ENCODE measurements at regions not wholly inside any gene's neighbourhood (a gene's known extent, or its start where the extent isn't known, plus 50 kb on each side); places are given as distances from the start of the nearest gene placed in this dataset.

- TF ChIP-seq, protein P1, sequence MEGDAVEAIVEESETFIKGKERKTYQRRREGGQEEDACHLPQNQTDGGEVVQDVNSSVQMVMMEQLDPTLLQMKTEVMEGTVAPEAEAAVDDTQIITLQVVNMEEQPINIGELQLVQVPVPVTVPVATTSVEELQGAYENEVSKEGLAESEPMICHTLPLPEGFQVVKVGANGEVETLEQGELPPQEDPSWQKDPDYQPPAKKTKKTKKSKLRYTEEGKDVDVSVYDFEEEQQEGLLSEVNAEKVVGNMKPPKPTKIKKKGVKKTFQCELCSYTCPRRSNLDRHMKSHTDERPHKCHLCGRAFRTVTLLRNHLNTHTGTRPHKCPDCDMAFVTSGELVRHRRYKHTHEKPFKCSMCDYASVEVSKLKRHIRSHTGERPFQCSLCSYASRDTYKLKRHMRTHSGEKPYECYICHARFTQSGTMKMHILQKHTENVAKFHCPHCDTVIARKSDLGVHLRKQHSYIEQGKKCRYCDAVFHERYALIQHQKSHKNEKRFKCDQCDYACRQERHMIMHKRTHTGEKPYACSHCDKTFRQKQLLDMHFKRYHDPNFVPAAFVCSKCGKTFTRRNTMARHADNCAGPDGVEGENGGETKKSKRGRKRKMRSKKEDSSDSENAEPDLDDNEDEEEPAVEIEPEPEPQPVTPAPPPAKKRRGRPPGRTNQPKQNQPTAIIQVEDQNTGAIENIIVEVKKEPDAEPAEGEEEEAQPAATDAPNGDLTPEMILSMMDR (IDR thresholded peaks at IDR 0.05 in 8 of 11, conservative IDR thresholded peaks at IDR 0.05 in 3 of 11) = no peak
- TF ChIP-seq POLR2A (IDR thresholded peaks at IDR 0.05) = no peak
These were observed 451.2 kb downstream of the INSC start for GRCh38 chr11:15565880-15566279.
